Nephron progenitor cell (in vitro differentiated cells): ENCODE measurements at regions not wholly inside any gene's neighbourhood (a gene's known extent, or its start where the extent isn't known, plus 50 kb on each side); places are given as distances from the start of the nearest gene placed in this dataset.

Source experiments
- DNase-seq: peaks from one replicate; pipeline ENCODE4 v3.0.0; 2021
- H3K27ac Mint-ChIP-seq: 2 replicates; pipeline ENCODE4 v1.8.0; 2021; ENCODE audit warnings: mild to moderate bottlenecking, moderate library complexity, mixed read lengths
- H3K27me3 Mint-ChIP-seq: 2 replicates; pipeline ENCODE4 v1.8.0; 2021; ENCODE audit warnings: mild to moderate bottlenecking, low read depth, mixed read lengths; ENCODE audit not compliant: poor library complexity
- H3K36me3 Mint-ChIP-seq: 2 replicates; pipeline ENCODE4 v1.8.0; 2021; ENCODE audit warnings: low read depth, mixed read lengths
- H3K4me1 Mint-ChIP-seq: 2 replicates; pipeline ENCODE4 v1.8.0; 2021; ENCODE audit warnings: mixed read lengths
- H3K4me3 Mint-ChIP-seq: 2 replicates; pipeline ENCODE4 v1.8.0; 2021; ENCODE audit warnings: mild to moderate bottlenecking, moderate library complexity, mixed read lengths
- H3K9me3 Mint-ChIP-seq: 2 replicates; pipeline ENCODE4 v1.8.0; 2021; ENCODE audit warnings: mild to moderate bottlenecking, moderate library complexity, mixed read lengths
- TF ChIP-seq, protein P1 (sequence below): fragments of 200-600 bp; sonication (generic); IDR thresholded peaks from 2 replicates; pipeline ENCODE4 v1.5.0; 2021; ENCODE audit warnings: antibody characterized with exemption

DNA sequence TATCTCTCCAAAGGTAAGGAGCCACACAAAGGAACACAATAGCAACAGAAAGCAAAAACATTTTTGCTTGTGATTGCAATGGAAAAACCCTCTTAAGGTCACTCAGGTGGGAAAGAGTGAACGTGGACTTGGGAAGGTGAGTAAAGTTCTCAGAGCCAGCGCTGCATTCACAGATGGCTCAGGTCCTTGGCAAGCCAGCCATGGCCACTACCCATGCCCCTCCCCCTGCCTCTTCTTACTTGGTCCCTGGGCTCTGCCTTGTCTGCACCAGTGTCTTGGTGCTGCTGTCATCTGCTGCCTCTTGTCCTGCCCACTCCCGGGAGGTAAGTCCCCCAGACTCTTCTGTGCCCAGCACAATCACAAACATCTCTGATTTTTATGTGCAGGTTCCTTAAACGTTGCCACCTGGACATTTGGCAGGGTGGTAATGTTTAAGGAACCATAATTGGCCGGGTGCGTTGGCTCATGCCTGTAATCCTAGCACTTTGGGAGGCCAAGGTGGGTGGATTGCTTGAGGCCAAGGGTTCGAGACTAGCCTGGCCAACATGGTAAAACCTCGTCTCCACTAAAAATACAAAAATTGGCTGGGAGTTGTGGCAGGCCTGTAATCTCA is 74.6 kb downstream of the FEM1C start:
- no peaks in the 10 kb centered on the region for H3K9me3 Mint-ChIP-seq
- TF ChIP-seq, protein P1, sequence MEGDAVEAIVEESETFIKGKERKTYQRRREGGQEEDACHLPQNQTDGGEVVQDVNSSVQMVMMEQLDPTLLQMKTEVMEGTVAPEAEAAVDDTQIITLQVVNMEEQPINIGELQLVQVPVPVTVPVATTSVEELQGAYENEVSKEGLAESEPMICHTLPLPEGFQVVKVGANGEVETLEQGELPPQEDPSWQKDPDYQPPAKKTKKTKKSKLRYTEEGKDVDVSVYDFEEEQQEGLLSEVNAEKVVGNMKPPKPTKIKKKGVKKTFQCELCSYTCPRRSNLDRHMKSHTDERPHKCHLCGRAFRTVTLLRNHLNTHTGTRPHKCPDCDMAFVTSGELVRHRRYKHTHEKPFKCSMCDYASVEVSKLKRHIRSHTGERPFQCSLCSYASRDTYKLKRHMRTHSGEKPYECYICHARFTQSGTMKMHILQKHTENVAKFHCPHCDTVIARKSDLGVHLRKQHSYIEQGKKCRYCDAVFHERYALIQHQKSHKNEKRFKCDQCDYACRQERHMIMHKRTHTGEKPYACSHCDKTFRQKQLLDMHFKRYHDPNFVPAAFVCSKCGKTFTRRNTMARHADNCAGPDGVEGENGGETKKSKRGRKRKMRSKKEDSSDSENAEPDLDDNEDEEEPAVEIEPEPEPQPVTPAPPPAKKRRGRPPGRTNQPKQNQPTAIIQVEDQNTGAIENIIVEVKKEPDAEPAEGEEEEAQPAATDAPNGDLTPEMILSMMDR, result no peak
- H3K36me3 Mint-ChIP-seq, result no peaks in the 10 kb centered on the region
- H3K4me1 Mint-ChIP-seq, result no peaks in the 10 kb centered on the region
- no peak for DNase-seq
- H3K4me3 Mint-ChIP-seq, result no peak overlapping the region
- peaks cover 3% of the 10 kb centered on the region for H3K27me3 Mint-ChIP-seq
- H3K27ac Mint-ChIP-seq, result no peak overlapping the region

GRCh38 chr5:115467628-115468027 is 76.9 kb downstream of the FEM1C start:
- peaks cover 4% of the 10 kb centered on the region for H3K27me3 Mint-ChIP-seq

GRCh38 chr5:115465431-115465830 is 79.1 kb downstream of the FEM1C start:
- no peak overlapping the region for H3K4me3 Mint-ChIP-seq
- H3K27me3 Mint-ChIP-seq, result peaks cover 4% of the 10 kb centered on the region
- DNase-seq, result no peak
- H3K27ac Mint-ChIP-seq, result no peak overlapping the region
- no peaks in the 10 kb centered on the region for H3K36me3 Mint-ChIP-seq
- TF ChIP-seq, protein P1, result no peak
- H3K4me1 Mint-ChIP-seq, result no peaks in the 10 kb centered on the region
- no peaks in the 10 kb centered on the region for H3K9me3 Mint-ChIP-seq

More at GRCh38 chr5:115467628-115468027, 76.9 kb downstream of the FEM1C start:
- TF ChIP-seq, protein P1, result no peak
- Mint-ChIP-seq H3K36me3 (no peaks in the 10 kb centered on the region), H3K27ac (no peak overlapping the region), H3K9me3 (no peaks in the 10 kb centered on the region), H3K4me3 (no peak overlapping the region), H3K4me1 (no peaks in the 10 kb centered on the region)
- DNase-seq, result no peak

DNA sequence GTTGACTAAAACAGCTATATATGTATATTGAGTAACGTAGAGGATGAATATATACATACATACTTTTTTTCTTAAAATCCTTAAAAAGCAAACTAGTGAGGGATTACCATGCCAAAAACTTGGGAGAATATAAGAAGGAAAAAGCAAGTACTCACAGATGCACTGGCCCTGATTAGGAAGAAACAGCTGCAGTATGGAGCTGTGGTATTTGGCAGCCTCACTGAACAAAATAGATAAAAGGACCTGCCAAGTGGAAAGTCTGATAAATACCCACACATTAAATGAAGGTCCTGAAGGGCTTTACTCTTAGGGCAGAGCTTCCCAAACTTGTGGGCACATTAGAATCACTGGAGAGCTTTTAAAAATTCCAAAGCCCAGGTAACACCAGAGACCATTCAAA is 80.6 kb downstream of the FEM1C start:
- peaks cover 4% of the 10 kb centered on the region for H3K27me3 Mint-ChIP-seq
- no peak for DNase-seq

GRCh38 chr5:115461506-115462290 is 82.9 kb downstream of the FEM1C start:
- no peaks in the 10 kb centered on the region for H3K36me3 Mint-ChIP-seq
- no peak overlapping the region for H3K27ac Mint-ChIP-seq
- no peak overlapping the region for H3K4me3 Mint-ChIP-seq
- TF ChIP-seq, protein P1, result no peak
- no peaks in the 10 kb centered on the region for H3K4me1 Mint-ChIP-seq
- no peak for DNase-seq
- no peaks in the 10 kb centered on the region for H3K9me3 Mint-ChIP-seq
- peaks cover 4% of the 10 kb centered on the region for H3K27me3 Mint-ChIP-seq

More for the DNA sequence above, 80.6 kb downstream of the FEM1C start:
- H3K27ac Mint-ChIP-seq, result no peak overlapping the region
- no peaks in the 10 kb centered on the region for H3K9me3 Mint-ChIP-seq
- no peaks in the 10 kb centered on the region for H3K36me3 Mint-ChIP-seq
- no peaks in the 10 kb centered on the region for H3K4me1 Mint-ChIP-seq
- TF ChIP-seq, protein P1, result no peak
- no peak overlapping the region for H3K4me3 Mint-ChIP-seq
